Activated T-helper 2 cell treated with anti-CD3 and anti-CD28 coated beads, Interferon-gamma antibody, Interleukin-2, Interleukin-4, amounts not matched to agents 10 μg/mL and 5 μg/mL and 100 μg/mL, durations not matched to agents 14 hours and 24 hours and 36 hours (primary cell): ENCODE measurements at regions not wholly inside any gene's neighbourhood (a gene's known extent, or its start where the extent isn't known, plus 50 kb on each side); places are given as distances from the start of the nearest gene placed in this dataset.
A peak's percentile ranks its signal among the peaks of the same experiment; 100 is the strongest.

Source experiments
- DNase-seq: peaks from one replicate; pipeline ENCODE4 v3.0.0; 2021; ENCODE audit warnings: low spot score
- H3K27ac Mint-ChIP-seq: one replicate; pipeline ENCODE4 v1.8.0; 2021; ENCODE audit warnings: mixed read lengths
- H3K27me3 Mint-ChIP-seq: one replicate; pipeline ENCODE4 v1.8.0; 2021; ENCODE audit warnings: low read depth, mixed read lengths
- H3K36me3 Mint-ChIP-seq: one replicate; pipeline ENCODE4 v1.8.0; 2021; ENCODE audit warnings: low read depth, mixed read lengths
- H3K4me1 Mint-ChIP-seq: one replicate; pipeline ENCODE4 v1.8.0; 2021; ENCODE audit warnings: low read depth, mixed read lengths
- H3K4me3 Mint-ChIP-seq: one replicate; pipeline ENCODE4 v1.8.0; 2021; ENCODE audit warnings: low read depth, mild to moderate bottlenecking, moderate library complexity, mixed read lengths
- H3K9me3 Mint-ChIP-seq: one replicate; pipeline ENCODE4 v1.8.0; 2021; ENCODE audit warnings: mixed read lengths
- intact Hi-C: fragments of 100-400 bp; cut with micrococcal nuclease; formaldehyde crosslinking; loops from one replicate; pipeline ENCODE4 v1.15.1; 2023

DNA sequence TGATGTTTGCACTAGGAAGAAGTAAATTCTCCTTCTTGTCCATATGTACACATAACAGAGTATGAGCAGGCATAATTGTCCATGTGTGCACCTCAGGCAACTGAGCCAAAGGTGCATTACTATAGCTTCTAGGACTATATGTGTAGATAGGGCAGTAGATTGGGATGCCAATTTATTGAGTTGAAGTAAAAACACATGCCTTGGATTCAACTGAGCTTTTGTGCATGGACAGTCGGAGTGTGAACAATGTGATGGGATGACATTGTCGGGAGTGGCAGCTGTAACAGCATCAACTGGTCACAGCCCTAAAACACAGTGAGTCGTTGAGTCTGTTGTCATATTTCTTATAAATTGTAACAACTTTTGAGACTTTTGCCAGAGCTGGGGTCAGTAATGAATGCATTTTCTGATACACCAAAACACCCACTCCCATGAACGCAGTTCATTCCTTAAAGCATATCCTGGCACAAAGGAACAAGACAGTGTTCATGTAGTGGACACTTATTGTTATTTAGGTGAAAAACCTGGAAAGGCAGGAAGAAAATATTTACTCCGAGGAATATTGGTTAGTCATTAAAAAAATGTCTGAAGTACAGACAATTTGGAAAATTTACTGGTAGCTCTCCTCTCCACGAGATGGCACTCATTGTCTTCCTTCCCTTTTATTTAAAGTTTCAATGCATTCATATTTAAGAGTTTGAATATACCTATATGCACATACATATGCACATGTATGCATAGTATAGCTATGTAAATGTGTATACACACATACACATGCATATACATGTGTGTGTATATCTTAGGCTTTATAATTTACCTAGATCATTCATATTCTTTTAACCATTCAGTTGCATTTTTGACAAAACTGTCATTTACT lies 302.0 kb upstream of the STXBP5 start:
- DNase-seq, result no peak
- Mint-ChIP-seq H3K9me3 (no peaks in the 10 kb centered on the region), H3K36me3 (no peaks in the 10 kb centered on the region), H3K27ac (no peak overlapping the region), H3K4me1 (no peaks in the 10 kb centered on the region), H3K27me3 (no peaks in the 10 kb centered on the region), H3K4me3 (no peak overlapping the region)
- intact Hi-C loops, result no loop called here

DNA sequence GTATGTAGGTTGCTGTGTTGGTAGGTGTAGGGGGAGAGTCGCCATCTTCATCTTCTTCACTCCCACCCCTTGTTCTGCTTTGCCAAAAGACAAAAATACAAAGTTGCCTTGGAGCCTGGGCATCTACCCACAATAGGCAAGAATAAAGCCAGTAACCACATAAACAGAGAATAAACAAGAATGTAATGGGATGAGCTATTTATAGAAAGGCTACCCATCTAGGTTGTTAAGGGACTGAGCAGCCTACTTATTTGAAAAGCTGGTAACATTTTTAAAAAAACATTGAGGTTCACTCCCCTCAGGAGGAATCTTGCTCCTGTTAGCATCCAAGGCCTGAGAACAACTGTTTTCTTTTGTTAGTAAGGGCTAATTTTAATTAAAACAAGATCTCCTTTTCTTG lies 301.4 kb upstream of the STXBP5 start:
- no peak overlapping the region for H3K27ac Mint-ChIP-seq
- no peak for DNase-seq
- H3K27me3 Mint-ChIP-seq, result no peaks in the 10 kb centered on the region
- no peaks in the 10 kb centered on the region for H3K36me3 Mint-ChIP-seq
- intact Hi-C loops, result no loop called here
- no peak overlapping the region for H3K4me3 Mint-ChIP-seq
- H3K4me1 Mint-ChIP-seq, result no peaks in the 10 kb centered on the region
- H3K9me3 Mint-ChIP-seq, result no peaks in the 10 kb centered on the region

DNA sequence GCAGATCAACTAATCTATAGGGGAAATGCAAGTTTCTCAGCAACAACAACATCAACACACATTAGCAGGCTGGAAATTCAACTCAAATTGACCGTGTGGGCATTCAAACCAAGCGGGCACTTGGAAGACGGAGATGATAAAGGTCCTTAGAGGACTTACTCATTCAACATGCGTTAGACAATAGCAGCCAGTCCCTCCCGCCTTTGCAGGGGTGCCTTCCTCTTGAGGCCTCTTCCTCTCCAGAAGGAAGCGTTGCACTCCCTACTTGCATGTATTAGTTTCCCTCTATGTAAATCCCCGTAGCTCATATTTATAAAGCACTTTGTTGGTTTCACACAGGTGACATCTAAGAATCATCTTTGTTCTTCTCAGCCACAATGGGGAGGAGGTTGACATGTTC lies 300.8 kb upstream of the STXBP5 start:
- intact Hi-C loops, result no loop called here
- H3K27ac Mint-ChIP-seq, result no peak overlapping the region
- H3K9me3 Mint-ChIP-seq, result no peaks in the 10 kb centered on the region
- no peaks in the 10 kb centered on the region for H3K4me1 Mint-ChIP-seq
- no peaks in the 10 kb centered on the region for H3K36me3 Mint-ChIP-seq
- H3K4me3 Mint-ChIP-seq, result no peak overlapping the region
- no peak for DNase-seq
- no peaks in the 10 kb centered on the region for H3K27me3 Mint-ChIP-seq

DNA sequence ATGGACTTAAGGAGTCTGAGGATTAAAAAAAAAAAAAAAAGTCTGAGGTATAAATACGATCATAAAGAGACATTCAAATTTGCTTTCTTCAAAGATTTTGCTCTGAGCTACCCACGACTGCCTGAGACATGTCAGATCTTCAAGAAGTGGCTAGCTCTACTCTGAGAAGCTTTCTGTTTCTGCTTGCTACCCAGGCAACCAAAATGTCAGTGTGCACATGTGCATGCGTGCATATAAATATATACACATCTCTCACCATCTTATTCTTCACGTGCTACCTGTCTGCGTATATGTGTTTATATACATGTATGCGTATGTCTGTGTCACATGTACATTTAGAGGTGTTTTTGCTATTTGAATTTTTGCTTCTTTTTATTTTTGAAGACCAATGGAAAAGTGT lies 299.6 kb upstream of the STXBP5 start:
- no peak for DNase-seq
- H3K4me3 Mint-ChIP-seq, result no peak overlapping the region
- no peaks in the 10 kb centered on the region for H3K4me1 Mint-ChIP-seq
- no peaks in the 10 kb centered on the region for H3K9me3 Mint-ChIP-seq
- H3K27me3 Mint-ChIP-seq, result no peaks in the 10 kb centered on the region
- H3K36me3 Mint-ChIP-seq, result no peaks in the 10 kb centered on the region
- H3K27ac Mint-ChIP-seq, result no peak overlapping the region
- intact Hi-C loops, result no loop called here

DNA sequence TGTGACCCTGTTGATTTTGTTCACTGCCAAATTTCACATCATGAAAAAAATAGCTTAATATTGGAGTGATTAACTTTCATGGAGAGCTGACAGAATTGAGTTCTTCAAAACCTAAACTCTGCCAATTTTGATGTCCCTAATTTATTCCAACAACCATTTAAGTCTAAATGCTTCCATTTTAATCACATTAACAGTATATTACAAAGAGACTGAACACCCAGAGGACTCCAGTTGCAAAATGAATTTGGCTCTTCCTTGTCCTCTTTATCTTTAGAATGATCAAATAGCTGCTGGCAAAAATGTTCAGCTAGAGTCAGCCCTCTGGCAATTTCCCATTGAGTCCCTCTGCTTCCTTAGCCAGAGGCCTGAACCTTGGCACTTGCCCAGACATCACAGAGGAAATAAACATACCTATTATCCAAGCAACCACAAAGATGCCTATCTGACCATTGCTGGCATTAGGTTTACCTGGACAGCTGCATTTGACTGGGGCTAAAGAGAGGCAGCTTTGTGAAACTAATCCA lies 299.0 kb upstream of the STXBP5 start:
- Mint-ChIP-seq H3K4me3 (no peak overlapping the region), H3K36me3 (no peaks in the 10 kb centered on the region), H3K4me1 (peaks cover under 1% of the 10 kb centered on the region), H3K9me3 (no peaks in the 10 kb centered on the region), H3K27ac (no peak overlapping the region), H3K27me3 (no peaks in the 10 kb centered on the region)
- intact Hi-C loops, result no loop called here
- DNase-seq, result no peak

DNA sequence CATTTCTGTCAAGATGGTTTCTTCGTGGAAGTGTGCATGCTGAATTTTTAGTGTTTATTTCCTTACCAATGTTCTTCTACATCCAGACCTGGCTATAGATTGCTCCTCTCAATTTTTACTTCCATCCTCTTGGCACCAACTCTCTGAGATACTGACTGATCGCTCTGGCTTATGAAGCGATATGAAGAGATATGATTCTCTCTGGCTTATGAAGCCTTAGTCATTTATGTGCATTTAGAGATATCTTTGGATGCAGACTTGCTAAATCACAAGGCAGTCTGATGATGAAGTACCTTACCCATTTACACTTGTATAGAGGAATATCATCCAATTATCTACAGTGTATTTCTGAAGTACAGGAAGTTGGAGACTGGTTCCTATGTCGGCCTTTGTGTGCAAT lies 295.4 kb upstream of the STXBP5 start:
- intact Hi-C loops, result no loop called here
- no peak overlapping the region for H3K27ac Mint-ChIP-seq
- no peaks in the 10 kb centered on the region for H3K9me3 Mint-ChIP-seq
- no peaks in the 10 kb centered on the region for H3K27me3 Mint-ChIP-seq
- H3K36me3 Mint-ChIP-seq, result no peaks in the 10 kb centered on the region
- H3K4me3 Mint-ChIP-seq, result no peak overlapping the region
- H3K4me1 Mint-ChIP-seq, result peaks cover 8% of the 10 kb centered on the region
- DNase-seq, result no peak

GRCh38 chr6:146909376-146909775 lies 294.8 kb upstream of the STXBP5 start:
- H3K27ac Mint-ChIP-seq, result no peak overlapping the region
- H3K27me3 Mint-ChIP-seq, result no peaks in the 10 kb centered on the region
- H3K9me3 Mint-ChIP-seq, result no peaks in the 10 kb centered on the region
- no peaks in the 10 kb centered on the region for H3K36me3 Mint-ChIP-seq
- peaks cover 14% of the 10 kb centered on the region for H3K4me1 Mint-ChIP-seq
- intact Hi-C loops, result no loop called here
- H3K4me3 Mint-ChIP-seq, result no peak overlapping the region
- DNase-seq, result no peak

DNA sequence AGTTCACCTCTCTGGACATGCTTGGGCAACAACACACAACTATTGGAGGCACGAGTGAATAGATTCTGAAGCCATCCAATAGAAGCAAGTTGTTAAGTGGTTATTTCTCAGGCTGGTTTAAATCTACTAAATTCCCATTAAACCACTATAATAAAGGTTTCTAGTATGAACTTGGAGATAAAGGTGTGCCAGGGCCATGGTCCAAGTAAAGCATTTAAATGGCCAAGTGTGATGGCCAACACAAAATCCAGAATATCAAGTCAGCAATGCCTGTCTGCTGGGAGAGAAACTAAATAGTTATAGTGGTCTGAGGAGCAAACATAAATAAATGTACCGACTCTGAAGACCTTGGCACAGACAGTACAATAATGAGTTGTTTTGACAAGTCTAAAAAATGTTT lies 294.3 kb upstream of the STXBP5 start:
- H3K36me3 Mint-ChIP-seq, result no peaks in the 10 kb centered on the region
- no peak for DNase-seq
- no peaks in the 10 kb centered on the region for H3K27me3 Mint-ChIP-seq
- H3K4me3 Mint-ChIP-seq, result no peak overlapping the region
- intact Hi-C loops, result loop anchor here (5.0 kb wide), 1 partner anchor 33 kb away; no protein-coding TSS in a partner anchor
- H3K4me1 Mint-ChIP-seq, result peaks cover 18% of the 10 kb centered on the region
- no peaks in the 10 kb centered on the region for H3K9me3 Mint-ChIP-seq
- no peak overlapping the region for H3K27ac Mint-ChIP-seq

DNA sequence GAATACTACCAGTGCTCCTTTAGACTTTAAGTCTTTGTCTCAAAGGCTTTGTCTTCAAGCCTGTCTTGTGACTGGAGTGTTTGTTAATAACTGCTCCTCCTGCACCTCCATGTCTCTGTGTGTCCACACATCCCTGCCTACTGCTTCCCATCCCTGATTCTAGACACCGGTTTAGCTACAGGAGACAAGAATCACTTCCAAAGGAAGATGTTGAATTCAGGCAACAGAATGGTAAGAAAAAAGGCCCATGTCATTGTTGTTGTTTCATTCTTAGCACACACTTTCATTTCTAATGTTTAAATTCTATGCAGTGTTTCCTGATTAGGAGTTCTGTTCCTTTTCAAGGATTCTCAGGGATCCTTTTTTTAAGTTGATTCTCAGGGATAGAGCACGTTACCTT lies 293.6 kb upstream of the STXBP5 start:
- peaks cover 20% of the 10 kb centered on the region for H3K4me1 Mint-ChIP-seq
- no peak overlapping the region for H3K27ac Mint-ChIP-seq
- no peaks in the 10 kb centered on the region for H3K27me3 Mint-ChIP-seq
- intact Hi-C loops, result loop anchor here (5.0 kb wide), 1 partner anchor 33 kb away; no protein-coding TSS in a partner anchor
- no peak for DNase-seq
- no peaks in the 10 kb centered on the region for H3K36me3 Mint-ChIP-seq
- no peaks in the 10 kb centered on the region for H3K9me3 Mint-ChIP-seq
- no peak overlapping the region for H3K4me3 Mint-ChIP-seq

DNA sequence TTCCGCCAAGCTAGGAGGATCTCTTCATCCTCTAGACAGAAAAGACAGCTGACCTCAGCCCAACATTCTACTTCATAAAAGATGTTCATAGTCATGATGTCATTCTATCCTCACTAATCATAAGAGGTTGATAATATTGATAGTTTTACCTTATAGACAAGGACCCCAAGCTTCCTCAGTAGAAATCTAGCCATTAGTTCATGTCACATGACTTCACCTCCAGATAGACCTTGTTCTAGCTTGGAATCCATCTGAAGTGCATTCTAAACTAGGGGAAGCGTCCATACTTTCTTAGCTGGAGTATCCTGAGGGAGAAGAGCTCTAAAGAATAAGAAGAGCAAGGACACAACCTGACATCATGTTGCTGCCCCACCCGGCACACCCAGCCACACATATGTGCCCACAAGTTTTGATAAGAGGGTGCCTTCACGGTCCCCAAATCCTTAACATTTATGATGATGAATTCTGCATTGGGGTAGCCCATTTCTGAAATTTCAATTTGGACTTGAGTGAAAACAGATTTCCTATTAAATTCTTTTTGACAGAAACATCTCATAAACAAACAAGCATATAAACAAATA lies 292.5 kb upstream of the STXBP5 start:
- Mint-ChIP-seq H3K4me1 (peaks cover 24% of the 10 kb centered on the region), H3K27ac (no peak overlapping the region), H3K4me3 (no peak overlapping the region), H3K27me3 (no peaks in the 10 kb centered on the region), H3K36me3 (peaks cover 3% of the 10 kb centered on the region), H3K9me3 (peaks cover 5% of the 10 kb centered on the region)
- intact Hi-C loops, result loop anchor here (5.0 kb wide), 1 partner anchor 34 kb away; no protein-coding TSS in a partner anchor
- DNase-seq, result no peak

DNA sequence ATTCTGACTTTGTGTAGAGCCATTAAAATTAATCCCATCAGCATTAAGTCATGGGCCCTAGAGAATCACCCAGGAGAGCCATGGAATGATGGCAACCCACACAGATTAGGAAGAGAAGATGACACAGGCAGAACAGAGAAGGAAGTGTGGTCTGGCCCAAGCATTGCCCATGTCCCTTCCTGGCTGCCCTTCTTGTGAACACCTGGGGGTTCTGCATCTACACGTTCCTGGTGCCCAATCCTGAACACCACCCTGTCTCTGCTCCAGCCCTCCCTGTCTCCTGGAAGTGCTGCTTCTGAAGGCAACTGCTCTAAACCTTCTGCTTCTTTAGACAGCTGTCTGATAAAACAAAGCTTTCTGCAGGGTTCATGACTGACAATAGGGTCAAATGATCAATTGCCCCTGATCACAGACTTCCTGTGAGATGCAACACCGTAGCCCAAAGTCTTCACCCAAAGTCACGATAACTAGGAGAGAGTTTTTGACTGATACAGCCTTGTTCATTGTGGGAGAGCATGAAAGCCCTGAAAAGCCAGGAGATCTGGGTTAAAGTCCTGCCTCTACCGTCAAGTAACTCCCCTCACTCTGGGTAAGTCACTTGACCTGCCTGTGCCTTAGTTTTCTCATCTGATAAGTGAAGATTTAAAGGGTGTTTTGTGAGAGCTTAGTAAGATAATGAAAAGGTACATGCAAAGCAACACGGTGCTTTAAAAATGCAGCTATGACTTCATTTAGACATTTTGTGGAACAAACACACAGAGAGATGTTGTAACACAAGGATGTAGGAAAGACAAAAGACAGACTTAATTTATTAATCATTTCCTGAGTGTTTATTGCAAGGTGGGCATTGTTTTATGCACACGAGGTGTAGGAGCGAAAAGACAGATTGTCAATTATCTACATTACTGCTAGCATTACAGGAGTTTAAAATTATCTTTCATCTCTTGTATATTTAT lies 291.2 kb upstream of the STXBP5 start:
- H3K27ac Mint-ChIP-seq, result no peak overlapping the region
- intact Hi-C loops, result loop anchor here (5.0 kb wide), 1 partner anchor 36 kb away; no protein-coding TSS in a partner anchor
- peaks cover 3% of the 10 kb centered on the region for H3K36me3 Mint-ChIP-seq
- DNase-seq, result no peak
- H3K27me3 Mint-ChIP-seq, result no peaks in the 10 kb centered on the region
- peaks cover 24% of the 10 kb centered on the region for H3K4me1 Mint-ChIP-seq
- peaks cover 5% of the 10 kb centered on the region for H3K9me3 Mint-ChIP-seq
- no peak overlapping the region for H3K4me3 Mint-ChIP-seq

GRCh38 chr6:146913842-146914488 lies 290.3 kb upstream of the STXBP5 start:
- intact Hi-C loops, result loop anchor here (5.0 kb wide), 1 partner anchor 37 kb away; no protein-coding TSS in a partner anchor
- H3K4me1 Mint-ChIP-seq, result peaks cover 24% of the 10 kb centered on the region
- H3K27ac Mint-ChIP-seq, result peak overlapping the region; percentile 10
- H3K27me3 Mint-ChIP-seq, result no peaks in the 10 kb centered on the region
- H3K9me3 Mint-ChIP-seq, result peaks cover 5% of the 10 kb centered on the region
- no peak for DNase-seq
- H3K4me3 Mint-ChIP-seq, result no peak overlapping the region
- H3K36me3 Mint-ChIP-seq, result peaks cover 3% of the 10 kb centered on the region
